Calu3 (cell line): ENCODE measurements at regions not wholly inside any gene's neighbourhood (a gene's known extent, or its start where the extent isn't known, plus 50 kb on each side); places are given as distances from the start of the nearest gene placed in this dataset.

Experiments used
- BruUV-seq: library from RNA; stranded (reverse); fragments of 400-500 nt; replicated peaks from 2 replicates; lab custom pipeline; 2021; lab: Mats Ljungman, UMichigan
- CTCF ChIA-PET: fragments of 300-600 bp; sonication (Branson Sonifier 250); formaldehyde crosslinking; loops from one replicate; lab custom pipeline; 2022; ENCODE audit warnings: antibody characterized with exemption; lab: Charles Lee
- DNase-seq: peaks from one replicate; pipeline ENCODE4 v3.0.0; 2022
- H3K27ac Mint-ChIP-seq: one replicate; pipeline ENCODE4 v1.8.0; 2022; ENCODE audit warnings: mixed read lengths; ENCODE audit not compliant: unreplicated experiment
- H3K27me3 Mint-ChIP-seq: one replicate; pipeline ENCODE4 v1.8.0; 2022; ENCODE audit warnings: mixed read lengths; ENCODE audit not compliant: unreplicated experiment
- H3K36me3 Mint-ChIP-seq: one replicate; pipeline ENCODE4 v1.8.0; 2022; ENCODE audit warnings: mild to moderate bottlenecking, moderate library complexity, mixed read lengths; ENCODE audit not compliant: insufficient read depth, unreplicated experiment
- H3K4me1 Mint-ChIP-seq: one replicate; pipeline ENCODE4 v1.8.0; 2022; ENCODE audit warnings: mild to moderate bottlenecking, low read depth, mixed read lengths; ENCODE audit not compliant: unreplicated experiment
- H3K4me3 Mint-ChIP-seq: one replicate; pipeline ENCODE4 v1.8.0; 2022; ENCODE audit warnings: mild to moderate bottlenecking, low read depth, moderate library complexity, mixed read lengths; ENCODE audit not compliant: unreplicated experiment
- H3K9me3 Mint-ChIP-seq: one replicate; pipeline ENCODE4 v1.8.0; 2022; ENCODE audit warnings: low read depth, mixed read lengths; ENCODE audit not compliant: unreplicated experiment
- CTCF ChIP-seq: fragments of 200-600 bp; IDR thresholded peaks from one replicate; pipeline ENCODE4 v1.8.0; 2022; ENCODE audit warnings: antibody characterized with exemption; ENCODE audit not compliant: unreplicated experiment
- intact Hi-C: fragments of 100-400 bp; cut with micrococcal nuclease; formaldehyde crosslinking; loops from one replicate; pipeline ENCODE4 v1.10.0; 2022; ENCODE audit not compliant: unreplicated experiment

GRCh38 chr6:104522533-104522932 is 337.2 kb downstream of the HACE1 start:
- DNase-seq, result no peak
- Mint-ChIP-seq H3K27me3 (no peaks in the 10 kb centered on the region), H3K4me1 (peaks cover 22% of the 10 kb centered on the region), H3K27ac (no peak overlapping the region), H3K36me3 (peaks cover 7% of the 10 kb centered on the region), H3K4me3 (no peak overlapping the region), H3K9me3 (no peaks in the 10 kb centered on the region)
- no peak for TF ChIP-seq CTCF
- BruUV-seq, result no TSS peak
- CTCF ChIA-PET, result no interaction called here
- intact Hi-C loops, result no loop called here

GRCh38 chr6:104521176-104521575 is 338.5 kb downstream of the HACE1 start:
- no peak overlapping the region for H3K27ac Mint-ChIP-seq
- peaks cover 6% of the 10 kb centered on the region for H3K36me3 Mint-ChIP-seq
- no peaks in the 10 kb centered on the region for H3K27me3 Mint-ChIP-seq
- CTCF ChIA-PET, result no interaction called here
- no peaks in the 10 kb centered on the region for H3K9me3 Mint-ChIP-seq
- no peak for TF ChIP-seq CTCF
- no peak overlapping the region for H3K4me3 Mint-ChIP-seq
- no peak for DNase-seq
- intact Hi-C loops, result no loop called here
- no TSS peak for BruUV-seq
- peaks cover 9% of the 10 kb centered on the region for H3K4me1 Mint-ChIP-seq

- H3K4me3 Mint-ChIP-seq, result no peak overlapping the region
- DNase-seq, result no peak
Observed at GRCh38 chr6:104519566-104519965, 340.2 kb downstream of the HACE1 start.

GRCh38 chr6:104509355-104509754 is 350.4 kb downstream of the HACE1 start:
- Mint-ChIP-seq H3K4me3 (no peak overlapping the region), H3K27me3 (no peaks in the 10 kb centered on the region), H3K9me3 (no peaks in the 10 kb centered on the region), H3K4me1 (no peaks in the 10 kb centered on the region), H3K36me3 (no peaks in the 10 kb centered on the region), H3K27ac (no peak overlapping the region)
- CTCF ChIA-PET, result no interaction called here
- no peak for DNase-seq
- intact Hi-C loops, result no loop called here
- no peak for TF ChIP-seq CTCF
- no TSS peak for BruUV-seq

More at GRCh38 chr6:104519566-104519965, 340.2 kb downstream of the HACE1 start:
- no peaks in the 10 kb centered on the region for H3K9me3 Mint-ChIP-seq
- no peak overlapping the region for H3K27ac Mint-ChIP-seq
- no TSS peak for BruUV-seq
- H3K27me3 Mint-ChIP-seq, result no peaks in the 10 kb centered on the region
- H3K4me1 Mint-ChIP-seq, result no peaks in the 10 kb centered on the region
- intact Hi-C loops, result no loop called here
- H3K36me3 Mint-ChIP-seq, result no peaks in the 10 kb centered on the region
- TF ChIP-seq CTCF, result no peak
- CTCF ChIA-PET, result no interaction called here
